ENCODE measurements at regions not wholly inside any gene's neighbourhood (a gene's known extent, or its start where the extent isn't known, plus 50 kb on each side); places are given as distances from the start of the nearest gene placed in this dataset.

DNA sequence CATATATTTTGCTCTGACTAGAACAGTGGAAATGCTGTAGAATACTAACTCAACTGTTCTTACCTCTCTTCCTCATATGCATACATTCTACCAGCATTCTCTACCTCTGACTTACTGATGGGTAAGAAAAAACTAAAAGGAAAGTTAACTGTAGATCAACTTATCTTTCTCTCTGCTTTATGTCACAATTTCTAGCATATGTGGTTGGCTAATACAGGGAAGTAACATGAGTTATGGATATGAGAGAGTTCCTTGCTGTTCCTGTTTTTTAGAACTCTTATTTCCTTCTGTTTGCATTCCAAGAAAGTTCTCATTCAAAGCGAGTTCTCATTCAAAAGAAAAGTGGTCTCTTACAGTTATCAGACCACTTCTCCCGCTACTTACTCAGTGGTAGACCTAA, 226.8 kb upstream of the SGK1 start:
- Histone ChIP-seq H3K9me3 (replicated peaks; ENCODE audit: control insufficient read depth, insufficient read depth, low read length) (no peaks in the 10 kb centered on the region), H3K27me3 (ENCODE audit: control insufficient read depth in 2 of 2, insufficient read depth in 2 of 2, low read length in 2 of 2) (no peaks in the 10 kb centered on the region), H3K4me2 (ENCODE audit: insufficient read depth, low read length) (no peak overlapping the region), H3K4me1 (ENCODE audit: control insufficient read depth, extremely low read depth, insufficient read depth, low read length) (peaks cover 13% of the 10 kb centered on the region), H3K36me3 (ENCODE audit: control insufficient read depth in 2 of 2, extremely low read depth in 1 of 2, insufficient read depth in 2 of 2, low read length in 2 of 2) (no peaks in the 10 kb centered on the region), H3K9ac (replicated peaks; ENCODE audit: extremely low read depth, insufficient read depth, low read length) (no peak overlapping the region), H3K27ac (ENCODE audit: insufficient read depth, low read depth, low read length) (no peak overlapping the region), H3K79me2 (ENCODE audit: control insufficient read depth, insufficient read depth, low read length) (no peaks in the 10 kb centered on the region), H2AFZ (ENCODE audit: low read depth, low read length) (no peak overlapping the region), H3K9me1 (replicated peaks; ENCODE audit: control insufficient read depth, extremely low read depth, insufficient read depth, low read length) (no peaks in the 10 kb centered on the region), H3K4me3 (replicated peaks in 1 of 3; ENCODE audit: insufficient read depth in 1 of 3, low read depth in 1 of 3, low read length in 3 of 3) (no peak overlapping the region), H4K20me1 (replicated peaks; ENCODE audit: control insufficient read depth, extremely low read depth, insufficient read depth, low read length) (no peaks in the 10 kb centered on the region)
- dilution Hi-C loops (cut with MboI; ENCODE audit: extremely low pct_ligation_motif_present, low sequenced_read_pairs) (loop anchor here (25.0 kb wide), 1 partner anchor 107 kb away; no protein-coding TSS in a partner anchor), intact Hi-C loops (cut with micrococcal nuclease) (no loop called here)
- TF ChIP-seq, protein P1, sequence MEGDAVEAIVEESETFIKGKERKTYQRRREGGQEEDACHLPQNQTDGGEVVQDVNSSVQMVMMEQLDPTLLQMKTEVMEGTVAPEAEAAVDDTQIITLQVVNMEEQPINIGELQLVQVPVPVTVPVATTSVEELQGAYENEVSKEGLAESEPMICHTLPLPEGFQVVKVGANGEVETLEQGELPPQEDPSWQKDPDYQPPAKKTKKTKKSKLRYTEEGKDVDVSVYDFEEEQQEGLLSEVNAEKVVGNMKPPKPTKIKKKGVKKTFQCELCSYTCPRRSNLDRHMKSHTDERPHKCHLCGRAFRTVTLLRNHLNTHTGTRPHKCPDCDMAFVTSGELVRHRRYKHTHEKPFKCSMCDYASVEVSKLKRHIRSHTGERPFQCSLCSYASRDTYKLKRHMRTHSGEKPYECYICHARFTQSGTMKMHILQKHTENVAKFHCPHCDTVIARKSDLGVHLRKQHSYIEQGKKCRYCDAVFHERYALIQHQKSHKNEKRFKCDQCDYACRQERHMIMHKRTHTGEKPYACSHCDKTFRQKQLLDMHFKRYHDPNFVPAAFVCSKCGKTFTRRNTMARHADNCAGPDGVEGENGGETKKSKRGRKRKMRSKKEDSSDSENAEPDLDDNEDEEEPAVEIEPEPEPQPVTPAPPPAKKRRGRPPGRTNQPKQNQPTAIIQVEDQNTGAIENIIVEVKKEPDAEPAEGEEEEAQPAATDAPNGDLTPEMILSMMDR (IDR thresholded peaks at IDR 0.05; ENCODE audit: extremely low read depth in 1 of 2, insufficient read depth in 1 of 2, low read depth in 1 of 2, low read length in 2 of 2): no peak
- TF ChIP-seq POLR2AphosphoS5 (IDR thresholded peaks at IDR 0.05; ENCODE audit: insufficient read depth, low read depth, low read length): no peak
- no peak for TF ChIP-seq POLR2A (IDR thresholded peaks at IDR 0.05; ENCODE audit: low read depth, low read length)
- TF ChIP-seq JUN (IDR thresholded peaks at IDR 0.05; ENCODE audit: borderline replicate concordance, insufficient read depth, insufficient read length, low read depth): no peak
- no peak for TF ChIP-seq MYC (IDR thresholded peaks at IDR 0.05; ENCODE audit: low read depth, low read length)
- no peak for TF ChIP-seq GATA2 (IDR thresholded peaks at IDR 0.05; ENCODE audit: insufficient read depth, insufficient read length, low read depth, low read length)
- TF ChIP-seq EZH2 (IDR thresholded peaks at IDR 0.05; ENCODE audit: borderline replicate concordance, low read depth, low read length, severe bottlenecking): no peak
- TF ChIP-seq FOS (IDR thresholded peaks at IDR 0.05; ENCODE audit: borderline replicate concordance, insufficient read depth, low read length): no peak
- TF ChIP-seq, protein P2, sequence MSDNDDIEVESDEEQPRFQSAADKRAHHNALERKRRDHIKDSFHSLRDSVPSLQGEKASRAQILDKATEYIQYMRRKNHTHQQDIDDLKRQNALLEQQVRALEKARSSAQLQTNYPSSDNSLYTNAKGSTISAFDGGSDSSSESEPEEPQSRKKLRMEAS (IDR thresholded peaks at IDR 0.05; ENCODE audit: insufficient read depth, insufficient read length): no peak
- ChIA-PET POLR2A (no interaction called here), CTCF (no interaction called here)
- DNase-seq (ENCODE audit: low read depth, low spot score): peak; percentile 16
- FAIRE-seq: no peak
- no TSS peak for BruUV-seq (replicated peaks)

Measured in endothelial cell of umbilical vein (primary cell).